GM19099 (cell line): ENCODE measurements at regions not wholly inside any gene's neighbourhood (a gene's known extent, or its start where the extent isn't known, plus 50 kb on each side); places are given as distances from the start of the nearest gene placed in this dataset.

ENCODE experiments used
- POLR2A ChIP-seq: IDR thresholded peaks from 3 replicates; pipeline ENCODE4 v1.6.1; 2011; ENCODE audit warnings: low read depth; ENCODE audit not compliant: insufficient read length; ENCODE audit errors: extremely low read depth

DNA sequence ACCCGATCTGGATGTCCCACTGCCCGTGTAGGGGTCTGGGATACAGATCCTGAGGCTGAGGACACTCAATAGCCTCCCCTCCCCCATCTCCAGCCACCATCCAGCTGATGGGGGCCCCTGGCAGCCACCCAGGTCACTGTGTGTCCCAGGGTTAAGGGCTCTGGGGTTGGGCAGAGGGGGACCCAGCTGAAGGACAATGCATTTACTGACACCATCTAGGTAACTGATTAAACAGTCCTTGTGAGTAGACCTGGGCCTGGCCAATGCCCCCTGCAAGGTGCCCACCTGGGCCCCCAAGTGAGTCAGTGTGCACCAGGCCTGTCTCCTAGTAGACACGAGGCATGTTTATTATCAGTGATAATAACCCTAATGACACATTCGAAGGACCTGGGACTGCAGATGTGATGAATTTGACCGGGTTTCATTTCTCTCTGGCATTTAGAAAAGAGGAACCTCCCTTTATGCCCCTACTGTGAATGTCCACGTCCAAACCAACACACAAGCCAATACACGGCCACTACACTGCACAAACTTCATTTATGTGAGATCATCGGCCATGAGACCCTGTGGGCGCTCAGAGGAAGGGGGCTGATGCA is 261.9 kb upstream of the FOXF1 start:
- TF ChIP-seq POLR2A = no peak

DNA sequence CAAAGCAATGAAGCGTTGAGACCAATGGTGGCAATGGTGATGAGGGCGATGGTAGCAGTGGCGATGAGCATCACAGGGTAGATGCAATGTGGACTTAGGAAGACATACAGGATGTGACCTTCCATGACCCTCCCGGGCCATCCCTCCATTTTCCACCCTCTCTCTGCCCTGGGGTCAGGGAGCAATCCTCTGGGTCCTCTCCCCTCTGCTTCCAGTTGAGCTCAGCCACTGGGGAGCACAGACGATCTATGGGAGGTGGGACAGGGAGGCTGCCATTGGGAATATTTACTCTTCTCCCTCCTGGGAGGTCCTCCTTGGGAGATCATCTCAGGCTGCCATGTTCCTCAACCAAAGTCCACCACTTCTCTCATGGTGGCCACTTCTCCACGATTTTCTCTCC is 260.7 kb upstream of the FOXF1 start:
- no peak for TF ChIP-seq POLR2A

DNA sequence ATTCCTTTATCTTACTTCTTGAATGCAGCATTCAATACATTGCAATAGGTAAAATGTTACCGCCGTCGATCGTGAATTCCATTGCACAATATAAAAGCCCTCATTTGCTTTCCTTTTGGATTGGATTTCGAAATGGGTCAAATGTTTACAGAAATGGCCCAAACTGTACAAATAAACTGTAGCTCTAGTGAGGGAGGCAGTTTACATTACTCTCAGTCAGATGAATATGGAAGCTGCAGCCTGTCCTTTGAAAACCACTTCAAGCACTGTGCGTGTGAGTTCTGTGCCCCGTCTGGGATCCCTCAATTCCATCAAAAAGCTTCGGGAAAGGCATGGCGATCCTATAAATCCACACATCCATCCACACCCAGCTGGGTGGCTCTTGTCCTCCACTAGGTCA is 258.6 kb upstream of the FOXF1 start:
- TF ChIP-seq POLR2A = no peak

- TF ChIP-seq POLR2A = no peak
Observed at GRCh38 chr16:86252596-86252995, 257.7 kb upstream of the FOXF1 start.

DNA sequence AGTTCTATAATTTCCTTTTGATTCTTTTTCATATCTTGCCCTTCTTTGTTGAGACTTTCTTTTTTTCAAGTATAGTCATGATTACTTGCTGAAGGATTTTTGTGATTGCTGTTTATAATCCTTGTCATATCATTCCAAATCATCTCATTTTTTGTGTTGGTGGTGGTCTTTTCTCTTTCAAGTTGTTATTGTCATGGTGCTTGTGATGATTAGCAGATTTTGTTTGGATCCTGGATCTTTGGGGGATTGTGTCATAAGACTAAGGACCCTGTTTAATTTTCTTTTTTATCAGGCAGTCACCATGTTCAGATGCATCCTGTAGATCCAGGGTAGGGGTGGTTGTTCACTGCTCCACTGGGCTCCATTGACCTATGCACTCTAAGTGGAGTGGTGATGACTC is 254.4 kb upstream of the FOXF1 start:
- TF ChIP-seq POLR2A = no peak

DNA sequence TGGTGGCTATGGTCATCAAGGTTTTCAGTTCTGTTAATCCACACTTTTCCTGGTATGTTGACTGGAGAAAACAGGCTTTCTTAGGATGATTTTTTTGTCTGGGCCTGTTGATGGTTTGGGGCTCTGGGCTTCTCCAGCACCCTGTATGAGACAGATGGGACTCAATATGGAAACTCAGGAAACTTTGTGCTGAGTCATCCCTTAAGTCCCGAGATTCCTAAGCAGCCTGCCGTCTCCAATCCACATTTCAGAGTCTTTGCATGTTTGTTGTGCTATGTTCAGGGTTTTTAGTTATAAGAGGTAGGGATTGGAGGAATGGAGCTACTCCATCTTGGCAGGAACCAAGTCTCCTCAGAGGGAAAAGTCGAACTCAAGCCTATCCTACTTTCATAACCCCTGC is 253.3 kb upstream of the FOXF1 start:
- no peak for TF ChIP-seq POLR2A

DNA sequence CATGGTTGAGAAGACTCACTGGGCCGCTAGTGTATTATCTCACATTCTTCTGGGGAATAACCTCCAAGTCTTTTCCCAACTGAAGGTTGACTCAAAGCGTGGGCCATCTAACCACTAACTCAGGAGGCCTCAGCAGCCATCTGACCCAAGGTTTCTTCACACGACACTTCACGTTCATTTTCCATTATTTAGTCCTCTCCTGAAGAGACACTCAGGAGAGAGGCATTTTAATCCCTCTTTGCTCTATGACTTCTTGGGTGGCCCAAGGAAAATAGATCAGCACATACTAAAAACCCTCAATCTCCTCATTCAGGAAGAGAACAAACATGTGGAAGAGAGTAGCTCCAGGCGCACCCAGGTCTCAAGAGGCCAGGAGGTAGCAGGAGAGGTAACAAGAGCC is 252.8 kb upstream of the FOXF1 start:
- no peak for TF ChIP-seq POLR2A

GRCh38 chr16:86258713-86259112 is 251.6 kb upstream of the FOXF1 start:
- no peak for TF ChIP-seq POLR2A

DNA sequence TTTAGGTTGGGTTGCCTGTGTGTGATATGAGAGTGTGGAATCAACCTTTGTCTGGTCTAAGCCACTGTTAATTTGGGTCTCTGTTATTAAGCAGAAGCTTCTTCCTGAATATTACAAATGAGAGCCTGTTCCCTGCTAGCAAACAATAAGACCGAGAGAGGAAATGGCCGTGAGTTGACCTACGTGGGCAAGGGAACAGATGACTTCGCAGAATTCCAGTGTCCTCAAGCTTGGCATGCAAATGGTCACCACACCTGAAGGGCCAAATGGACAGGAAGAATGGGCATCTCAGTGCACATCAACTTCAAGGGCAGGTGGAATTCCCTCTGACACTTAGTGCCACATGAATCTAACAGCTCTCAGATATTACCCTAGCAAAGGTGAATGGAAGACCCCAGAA is 250.8 kb upstream of the FOXF1 start:
- TF ChIP-seq POLR2A = no peak

- TF ChIP-seq POLR2A = no peak
Observed at GRCh38 chr16:86261379-86261778, 248.9 kb upstream of the FOXF1 start.

- no peak for TF ChIP-seq POLR2A
Observed at GRCh38 chr16:86270696-86271095, 239.6 kb upstream of the FOXF1 start.

- no peak for TF ChIP-seq POLR2A
Observed at GRCh38 chr16:86272744-86273143, 237.6 kb upstream of the FOXF1 start.

- no peak for TF ChIP-seq POLR2A
Observed at GRCh38 chr16:86277221-86277620, 233.1 kb upstream of the FOXF1 start.

GRCh38 chr16:86281421-86281820 is 228.9 kb upstream of the FOXF1 start:
- no peak for TF ChIP-seq POLR2A

DNA sequence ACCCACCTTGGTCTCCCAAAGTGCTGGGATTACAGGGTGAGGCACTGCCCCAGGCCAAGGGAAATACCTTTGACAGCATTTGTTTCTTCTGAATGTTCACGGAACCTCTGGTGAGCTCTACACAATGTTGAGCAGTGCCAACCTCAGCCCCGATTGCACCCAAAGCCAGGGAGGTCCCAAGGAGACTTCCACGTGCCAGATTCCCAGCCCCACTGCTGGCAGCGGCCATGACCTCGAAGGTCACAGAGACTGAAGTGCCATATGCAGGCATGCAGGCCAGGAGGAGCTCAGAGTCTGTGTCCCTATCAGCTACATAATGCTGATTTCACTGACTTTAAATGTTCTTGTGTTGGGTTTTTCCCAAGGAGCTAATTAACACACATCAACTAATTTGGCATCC is 226.4 kb upstream of the FOXF1 start:
- no peak for TF ChIP-seq POLR2A

- TF ChIP-seq POLR2A = no peak
Observed at GRCh38 chr16:86285421-86285820, 224.9 kb upstream of the FOXF1 start.
